HepG2 (cell line): ENCODE measurements at regions not wholly inside any gene's neighbourhood (a gene's known extent, or its start where the extent isn't known, plus 50 kb on each side); places are given as distances from the start of the nearest gene placed in this dataset.

Experiments
- ATAC-seq: fragments of 200-7000 bp; cut with Tn5 transposase; 3 replicates; pipeline ENCODE4 v1.9.1; 2020; ENCODE audit warnings: mild to moderate bottlenecking, moderate library complexity
- BruUV-seq: library from RNA; stranded (reverse); fragments of 400-500 nt; replicated peaks from 2 replicates; lab custom pipeline; 2021; lab: Mats Ljungman, UMichigan
- CTCF ChIA-PET: fragments of 300-600 bp; formaldehyde crosslinking; extraction: SDS; loops from one replicate; lab custom pipeline; 2021; ENCODE audit warnings: low total read pairs, inconsistent platforms, low intra/inter-chr PET ratio; lab: Yijun Ruan, JAX
- POLR2A ChIA-PET: fragments of 350-600 bp; sonication (Branson Sonifier 250); formaldehyde crosslinking; loops from one replicate; lab custom pipeline; 2020; ENCODE audit warnings: antibody characterized with exemption, inconsistent platforms; lab: Yijun Ruan, JAX
- DNase-seq: peaks from one replicate; pipeline ENCODE4 v3.0.0-alpha.2; 2015; ENCODE audit warnings: low spot score
- FAIRE-seq: peaks from 3 replicates; lab custom pipeline; 2011; peaks lifted over from hg19 to GRCh38; lab: Jason Lieb, UNC
- H2AFZ ChIP-seq: one replicate; pipeline ENCODE4 v1.6.1; 2011; ENCODE audit warnings: low read length, inconsistent platforms
- H3K27ac ChIP-seq: fragments of 300-600 bp; 3 replicates; pipeline ENCODE4 v1.8.0; 2011; ENCODE audit warnings: mixed run types, mild to moderate bottlenecking, mixed read lengths, low read length, inconsistent platforms; ENCODE audit not compliant: insufficient read depth; ENCODE audit errors: extremely low read length
- H3K27me3 ChIP-seq, 2 experiments: fragments of 200-600 bp in 1 of 2; 2 replicates in 1 of 2; 3 replicates in 1 of 2; pipeline versions ENCODE4 v1.6.0 to v1.8.0; 2011; ENCODE audit warnings: low read length in 2 of 2, mild to moderate bottlenecking in 2 of 2, moderate library complexity in 2 of 2, inconsistent platforms in 1 of 2; ENCODE audit not compliant: insufficient read depth in 2 of 2, control insufficient read depth in 1 of 2
- H3K36me3 ChIP-seq, 2 experiments: fragments of 200-600 bp in 1 of 2; replicated peaks in 1 of 2; 2 replicates in 1 of 2; 3 replicates in 1 of 2; pipeline versions ENCODE4 v1.5.1 to v1.8.0; 2011; ENCODE audit warnings: low read length in 2 of 2, inconsistent platforms in 1 of 2; ENCODE audit not compliant: insufficient read depth in 2 of 2, control insufficient read depth in 1 of 2
- H3K4me1 ChIP-seq: 2 replicates; pipeline ENCODE4 v1.5.1; 2012; ENCODE audit warnings: low read length, inconsistent platforms; ENCODE audit not compliant: insufficient read depth
- H3K4me2 ChIP-seq: 2 replicates; pipeline ENCODE4 v1.6.0; 2011; ENCODE audit warnings: low read depth, low read length, inconsistent platforms
- H3K4me3 ChIP-seq, 3 experiments: fragments of 200-600 bp in 1 of 3; sonication (generic), shearing (Covaris generic) in 1 of 3; replicated peaks in 1 of 3; 2 replicates each; pipeline ENCODE4 v1.5.1; 2011 to 2016; ENCODE audit warnings: low read length in 3 of 3, inconsistent platforms in 2 of 3, low read depth in 2 of 3, mild to moderate bottlenecking in 2 of 3, control low read depth in 1 of 3, mixed read lengths in 1 of 3; ENCODE audit not compliant: insufficient read depth in 1 of 3
- H3K79me2 ChIP-seq: one replicate; pipeline ENCODE4 v1.6.1; 2011; ENCODE audit warnings: low read length, inconsistent platforms; ENCODE audit not compliant: insufficient read depth
- H3K9ac ChIP-seq: 2 replicates; pipeline ENCODE4 v1.6.0; 2011; ENCODE audit warnings: mild to moderate bottlenecking, low read depth, low read length, inconsistent platforms; ENCODE audit not compliant: insufficient read depth
- H3K9me3 ChIP-seq: 2 replicates; pipeline ENCODE4 v1.5.1; 2012; ENCODE audit warnings: mild to moderate bottlenecking, low read length
- H4K20me1 ChIP-seq: 2 replicates; pipeline ENCODE4 v1.6.0; 2011; ENCODE audit warnings: inconsistent platforms, mild to moderate bottlenecking, low read length, moderate library complexity; ENCODE audit not compliant: insufficient read depth
- BHLHE40 ChIP-seq: IDR thresholded peaks from 2 replicates; pipeline ENCODE4 v1.6.1; 2011; ENCODE audit warnings: low read length, improper control_type of control experiment
- DDIT3 ChIP-seq: sonication (generic); formaldehyde crosslinking; IDR thresholded peaks from 2 replicates; pipeline ENCODE4 v1.4.0; 2020; ENCODE audit warnings: mild to moderate bottlenecking, missing genetic modification reagents
- GATA4 ChIP-seq: sonication (generic); IDR thresholded peaks from 2 replicates; pipeline ENCODE4 v1.6.1; 2016; ENCODE audit warnings: antibody characterized with exemption, low read depth, borderline replicate concordance
- HCFC1 ChIP-seq: fragments of 150-350 bp; IDR thresholded peaks from 2 replicates; pipeline ENCODE4 v1.6.1; 2014; ENCODE audit warnings: low read depth, low read length
- KDM6A ChIP-seq: IDR thresholded peaks from 2 replicates; pipeline ENCODE4 v1.6.1; 2016; ENCODE audit warnings: low read depth
- MEIS1 ChIP-seq: sonication (generic); formaldehyde crosslinking; IDR thresholded peaks from 2 replicates; pipeline ENCODE4 v1.9.0; 2021; ENCODE audit warnings: mild to moderate bottlenecking, missing genetic modification reagents, moderate library complexity, borderline replicate concordance
- MYNN ChIP-seq: sonication (generic); formaldehyde crosslinking; IDR thresholded peaks from 2 replicates; pipeline ENCODE4 v1.4.0; 2020; ENCODE audit warnings: mild to moderate bottlenecking, low read depth, missing genetic modification reagents
- NFE2L2 ChIP-seq: fragments of 150-350 bp; IDR thresholded peaks from 2 replicates; pipeline ENCODE4 v1.6.1; 2014; ENCODE audit warnings: low read length
- NFIB ChIP-seq: sonication (generic); formaldehyde crosslinking; IDR thresholded peaks from 2 replicates; pipeline ENCODE4 v1.9.0; 2021; ENCODE audit warnings: missing genetic modification reagents, mild to moderate bottlenecking, borderline replicate concordance
- PAF1 ChIP-seq: IDR thresholded peaks from 2 replicates; pipeline ENCODE4 v1.6.1; 2016; ENCODE audit warnings: missing genetic modification reagents, missing compliant biosample characterization
- REPIN1 ChIP-seq: sonication (generic); formaldehyde crosslinking; IDR thresholded peaks from 2 replicates; pipeline ENCODE4 v1.8.0; 2022; ENCODE audit warnings: missing genetic modification reagents, low read depth, mild to moderate bottlenecking, borderline replicate concordance
- SRF ChIP-seq: IDR thresholded peaks from 2 replicates; pipeline ENCODE4 v1.6.1; 2011; ENCODE audit warnings: mild to moderate bottlenecking, low read depth, low read length, moderate library complexity
- ZBTB10 ChIP-seq: sonication (generic); formaldehyde crosslinking; IDR thresholded peaks from 2 replicates; pipeline ENCODE4 v1.4.0; 2020; ENCODE audit warnings: missing genetic modification reagents, borderline replicate concordance
- ZFP36L1 ChIP-seq: sonication (generic); formaldehyde crosslinking; IDR thresholded peaks from 2 replicates; pipeline ENCODE4 v1.8.0; 2022; ENCODE audit warnings: mild to moderate bottlenecking, missing genetic modification reagents, moderate library complexity
- ZNF205 ChIP-seq: IDR thresholded peaks from 2 replicates; pipeline ENCODE4 v1.6.1; 2018; ENCODE audit warnings: missing biosample characterization, missing genetic modification reagents
- ZNF562 ChIP-seq: sonication (generic); formaldehyde crosslinking; IDR thresholded peaks from 2 replicates; pipeline ENCODE4 v1.8.0; 2022; ENCODE audit warnings: missing genetic modification reagents, borderline replicate concordance
- ZNF570 ChIP-seq: sonication (generic); formaldehyde crosslinking; IDR thresholded peaks from 2 replicates; pipeline ENCODE4 v1.4.0; 2020; ENCODE audit warnings: mild to moderate bottlenecking, missing genetic modification reagents, borderline replicate concordance
- ZNF878 ChIP-seq: sonication (generic); formaldehyde crosslinking; IDR thresholded peaks from 2 replicates; pipeline ENCODE4 v1.8.1; 2023; ENCODE audit warnings: mild to moderate bottlenecking, missing genetic modification reagents, moderate library complexity
- ZSCAN31 ChIP-seq: sonication (generic); formaldehyde crosslinking; IDR thresholded peaks from 2 replicates; pipeline ENCODE4 v1.5.0; 2020; ENCODE audit warnings: low read depth, mild to moderate bottlenecking, missing genetic modification reagents
- WGBS: methylation state at CpG from one replicate; pipeline ENCODE4 v1.1.6; 2017; ENCODE audit warnings: low lambda C conversion rate; 5-methylcytosine and 5-hydroxymethylcytosine counted together
- in situ Hi-C: cut with HindIII; loops from 2 replicates; pipeline ENCODE4 v1.10.0; 2017; ENCODE audit warnings: low pct_unique_long_range_greater_than_20kb; ENCODE audit not compliant: extremely low pct_ligation_motif_present
- intact Hi-C: fragments of 100-400 bp; cut with micrococcal nuclease; formaldehyde crosslinking; loops from one replicate; pipeline ENCODE4 v1.10.0; 2022; ENCODE audit not compliant: unreplicated experiment

DNA sequence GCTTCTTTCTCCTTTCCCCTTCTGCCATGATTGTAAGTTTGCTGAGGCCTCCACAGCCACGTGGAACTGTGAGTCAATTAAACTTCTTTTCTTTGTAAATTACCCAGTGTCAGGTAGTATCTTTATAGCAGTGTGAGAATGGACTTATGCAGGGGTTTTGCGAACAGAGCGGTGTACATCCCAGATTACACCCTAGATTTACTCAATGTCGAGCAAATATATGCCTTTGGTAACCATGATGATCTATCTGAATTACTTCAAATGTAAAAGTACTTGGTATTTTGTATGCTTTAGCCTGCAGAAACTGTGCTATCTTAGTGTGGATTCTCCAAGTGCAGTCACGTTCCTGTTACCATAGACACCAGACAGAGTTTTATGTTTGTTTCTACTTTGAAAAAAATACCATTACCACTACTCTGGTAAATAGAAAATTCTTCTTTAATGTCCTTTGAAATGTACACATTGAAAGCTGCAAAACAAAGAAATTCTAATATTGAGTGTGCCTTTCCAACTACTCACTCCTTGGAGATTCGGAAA lies 510.4 kb upstream of the ARGLU1 start:
- CTCF ChIA-PET: no interaction called here

DNA sequence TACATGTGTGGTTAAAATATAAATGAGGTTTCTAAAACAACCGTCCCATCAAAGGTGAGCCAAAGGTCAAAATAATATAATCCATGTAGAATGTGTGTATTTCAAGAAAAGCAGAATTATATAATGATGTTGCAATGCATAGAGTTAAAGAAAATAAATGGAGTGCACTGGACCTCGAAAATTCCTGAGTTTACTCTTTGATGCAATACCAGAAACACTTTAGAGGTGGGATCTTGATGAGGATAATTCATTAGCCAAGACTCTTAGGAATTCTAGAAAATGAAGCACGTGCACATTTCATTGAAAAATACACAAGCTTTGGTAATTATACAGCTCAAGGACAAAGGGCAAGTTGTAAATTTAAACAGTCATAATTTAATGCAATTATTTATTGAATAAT lies 508.9 kb upstream of the ARGLU1 start:
- CTCF ChIA-PET: no interaction called here

More for the DNA sequence above, 510.4 kb upstream of the ARGLU1 start:
- H4K20me1 ChIP-seq: no peaks in the 10 kb centered on the region
- POLR2A ChIA-PET: no interaction called here
- BruUV-seq: no TSS peak
- no peak for FAIRE-seq
- no peak overlapping the region for H3K9ac ChIP-seq
- no peak for DNase-seq
- H2AFZ ChIP-seq: no peak overlapping the region
- no peaks in the 10 kb centered on the region; the same call in 1 of the 2 replicates for H3K9me3 ChIP-seq
- 19% methylated on average over 6 of the region's 6 CpGs for WGBS
- in situ Hi-C loops (no loop called here), intact Hi-C loops (no loop called here)
- TF ChIP-seq ZNF205 (CRISPR knock-in tag): no peak
- no peak for TF ChIP-seq ZNF878 (CRISPR knock-in tag)
- TF ChIP-seq NFE2L2: no peak
- TF ChIP-seq GATA4: no peak
- H3K27me3 ChIP-seq: no peaks in the 10 kb centered on the region
- H3K79me2 ChIP-seq: no peaks in the 10 kb centered on the region
- H3K4me2 ChIP-seq: no peak overlapping the region
- no peak overlapping the region for H3K4me3 ChIP-seq
- H3K4me1 ChIP-seq: no peaks in the 10 kb centered on the region
- no peak for ATAC-seq
- H3K36me3 ChIP-seq: no peaks in the 10 kb centered on the region
- no peak overlapping the region for H3K27ac ChIP-seq

More for the DNA sequence above, 508.9 kb upstream of the ARGLU1 start:
- POLR2A ChIA-PET: no interaction called here
- H3K4me1 ChIP-seq: no peaks in the 10 kb centered on the region
- H2AFZ ChIP-seq: no peak overlapping the region
- no peaks in the 10 kb centered on the region for H3K36me3 ChIP-seq
- no peak overlapping the region for H3K27ac ChIP-seq
- no peaks in the 10 kb centered on the region for H4K20me1 ChIP-seq
- TF ChIP-seq PAF1 (no peak), DDIT3 (CRISPR knock-in tag) (no peak), BHLHE40 (no peak), NFE2L2 (no peak), ZSCAN31 (no peak), ZNF570 (CRISPR knock-in tag) (no peak), HCFC1 (no peak), ZFP36L1 (CRISPR knock-in tag) (no peak), NFIB (no peak), MYNN (CRISPR knock-in tag) (no peak), ZNF562 (CRISPR knock-in tag) (no peak), KDM6A (CRISPR knock-in tag) (no peak), REPIN1 (no peak), ZBTB10 (no peak), SRF (no peak), MEIS1 (no peak)
- H3K9ac ChIP-seq: no peak overlapping the region
- FAIRE-seq (no peak), DNase-seq (no peak), ATAC-seq (no peak)
- in situ Hi-C loops (no loop called here), intact Hi-C loops (no loop called here)
- no peak overlapping the region for H3K4me2 ChIP-seq
- H3K79me2 ChIP-seq: no peaks in the 10 kb centered on the region
- H3K27me3 ChIP-seq: no peaks in the 10 kb centered on the region
- no peaks in the 10 kb centered on the region; the same call in 1 of the 2 replicates for H3K9me3 ChIP-seq
- no peak overlapping the region for H3K4me3 ChIP-seq
- 1% methylated on average over 3 of the region's 3 CpGs for WGBS
- BruUV-seq: no TSS peak
